ENCODE measurements at regions not wholly inside any gene's neighbourhood (a gene's known extent, or its start where the extent isn't known, plus 50 kb on each side); places are given as distances from the start of the nearest gene placed in this dataset.

GRCh38 chr1:112783059-112783458 is 67.9 kb upstream of the PPM1J start:
- no peak for DNase-seq (ENCODE audit: low spot score)

- DNase-seq (ENCODE audit: low spot score): no peak
Observed at GRCh38 chr1:112779665-112780526, 64.8 kb upstream of the PPM1J start.

GRCh38 chr1:112778137-112778536 is 63.0 kb upstream of the PPM1J start:
- DNase-seq (ENCODE audit: low spot score): no peak

- no peak for DNase-seq (ENCODE audit: low spot score)
Observed at GRCh38 chr1:112776688-112777087, 61.6 kb upstream of the PPM1J start.

DNA sequence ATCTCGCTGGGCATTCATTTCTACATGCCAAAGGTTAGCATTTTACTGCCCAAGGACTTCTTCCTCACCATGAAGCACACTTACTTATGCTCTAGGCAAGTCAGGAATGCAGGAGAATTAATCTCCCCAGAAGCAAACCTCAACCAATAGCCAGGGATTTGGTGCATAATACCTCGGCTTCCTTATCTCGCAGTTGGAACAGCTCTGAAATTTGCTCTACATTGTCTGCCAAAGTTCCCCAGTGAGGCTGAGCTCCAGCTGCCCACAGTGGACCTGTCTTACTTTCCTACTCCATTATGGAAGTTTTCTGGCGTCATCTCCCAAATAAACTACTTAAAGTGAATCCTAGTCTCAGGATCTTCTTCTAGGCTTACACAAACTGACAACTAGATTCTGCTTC is 57.6 kb upstream of the PPM1J start:
- DNase-seq (ENCODE audit: low spot score): no peak

- no peak for DNase-seq (ENCODE audit: low spot score)
Observed at GRCh38 chr1:112770724-112771123, 55.6 kb upstream of the PPM1J start.

DNA sequence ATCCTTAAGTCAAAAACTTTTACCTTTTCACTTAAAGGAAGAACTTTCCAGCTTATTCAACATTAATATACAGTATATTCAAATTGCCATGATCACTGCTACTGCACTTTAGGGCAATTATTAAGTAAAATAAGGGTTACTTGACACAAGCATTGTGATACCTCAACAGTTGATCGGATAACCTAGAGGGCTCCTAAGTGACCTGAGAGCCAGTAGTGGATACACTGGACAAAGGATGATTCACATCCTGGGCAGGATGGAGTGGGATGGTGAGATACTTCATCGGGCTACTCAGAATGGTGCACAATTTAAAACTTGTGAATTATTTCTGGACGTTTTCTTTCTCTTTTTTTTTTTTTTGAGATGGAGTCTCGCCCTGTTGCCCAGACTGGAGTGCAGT is 54.5 kb upstream of the PPM1J start:
- DNase-seq (ENCODE audit: low spot score): no peak

DNA sequence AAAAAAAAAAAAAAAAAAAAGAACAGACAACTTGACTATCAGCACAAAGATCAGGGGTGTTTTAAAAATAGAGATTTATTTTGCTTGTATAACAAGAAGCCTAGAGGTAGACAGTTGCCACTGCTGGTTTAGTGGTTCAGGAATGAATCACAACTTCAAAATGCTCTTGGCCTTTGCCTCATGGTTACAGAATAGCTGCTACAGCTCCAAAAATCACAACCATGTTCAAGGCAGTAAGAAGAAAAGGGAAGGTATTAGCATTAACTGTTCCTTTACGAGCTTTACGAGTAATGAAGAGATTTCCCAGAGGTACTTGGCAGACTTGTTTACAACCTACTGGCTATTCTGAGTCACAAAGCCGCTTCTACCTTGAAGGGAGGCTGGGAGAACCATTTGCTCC is 52.5 kb upstream of the PPM1J start:
- DNase-seq (ENCODE audit: low spot score): no peak

Measured in germinal center (tissue), 1 donor.